ENCODE measurements at regions not wholly inside any gene's neighbourhood (a gene's known extent, or its start where the extent isn't known, plus 50 kb on each side); places are given as distances from the start of the nearest gene placed in this dataset.

GRCh38 chr5:111013011-111013410 is 58.5 kb upstream of the TSLP start:
- TF ChIP-seq CTCF (IDR thresholded peaks at IDR 0.05) (no peak), EZH2 (IDR thresholded peaks at IDR 0.05; ENCODE audit: borderline replicate concordance, insufficient read depth, low read depth, low read length, poor library complexity, severe bottlenecking) (no peak)

Measured in B cell (primary cell).